CD14-positive monocyte (primary cell): ENCODE measurements at regions not wholly inside any gene's neighbourhood (a gene's known extent, or its start where the extent isn't known, plus 50 kb on each side); places are given as distances from the start of the nearest gene placed in this dataset.

Experiments
- DNase-seq, 3 donors: peaks; one replicate each; pipeline ENCODE4 v3.0.0-alpha.2; 2011 to 2022
- H2AFZ ChIP-seq: 2 replicates; pipeline ENCODE4 v1.6.0; 2012; ENCODE audit warnings: mild to moderate bottlenecking, low read depth, low read length, inconsistent platforms; ENCODE audit not compliant: insufficient read depth, poor library complexity, severe bottlenecking
- H3K27ac ChIP-seq, 2 donors: 1 replicate in 1 of 2; 2 replicates in 1 of 2; pipeline ENCODE4 v1.5.1; 2012 to 2013; ENCODE audit warnings: low read length in 2 of 2, control low read depth in 1 of 2, inconsistent platforms in 1 of 2, low read depth in 1 of 2, mild to moderate bottlenecking in 1 of 2
- H3K27me3 ChIP-seq, 2 donors: one replicate each; pipeline versions ENCODE4 v1.6.0 to v1.6.1; 2011 to 2013; ENCODE audit warnings: low read length in 2 of 2; ENCODE audit not compliant: control insufficient read depth in 2 of 2, insufficient read depth in 2 of 2
- H3K36me3 ChIP-seq, 2 donors: replicated peaks in 1 of 2; 1 replicate in 1 of 2; 2 replicates in 1 of 2; pipeline versions ENCODE4 v1.5.1 to v1.6.1; 2012 to 2013; ENCODE audit warnings: low read length in 2 of 2, control low read depth in 1 of 2, inconsistent platforms in 1 of 2, mild to moderate bottlenecking in 1 of 2; ENCODE audit not compliant: insufficient read depth in 2 of 2, control insufficient read depth in 1 of 2
- H3K4me1 ChIP-seq, 2 donors: 1 replicate in 1 of 2; 2 replicates in 1 of 2; pipeline versions ENCODE4 v1.5.1 to v1.6.1; 2012 to 2013; ENCODE audit warnings: low read length in 2 of 2, control low read depth in 1 of 2, inconsistent platforms in 1 of 2, mild to moderate bottlenecking in 1 of 2, moderate library complexity in 1 of 2; ENCODE audit not compliant: insufficient read depth in 2 of 2, control insufficient read depth in 1 of 2
- H3K4me2 ChIP-seq: replicated peaks from 2 replicates; pipeline ENCODE3; 2012; ENCODE audit warnings: low read length, moderate library complexity, mild to moderate bottlenecking; ENCODE audit not compliant: poor library complexity, severe bottlenecking; ENCODE audit errors: extremely low read depth
- H3K4me3 ChIP-seq, 3 experiments: fragments of 200-600 bp in 1 of 3; sonication (generic) in 1 of 3; replicated peaks in 1 of 3; 1 replicate in 2 of 3; 2 replicates in 1 of 3; pipeline ENCODE4 v1.5.1; 2011 to 2013; ENCODE audit warnings: low read length in 3 of 3, mild to moderate bottlenecking in 3 of 3, control low read depth in 2 of 3, low read depth in 2 of 3, inconsistent platforms in 1 of 3, moderate library complexity in 1 of 3
- H3K79me2 ChIP-seq: 2 replicates; pipeline ENCODE4 v1.6.0; 2012; ENCODE audit warnings: mild to moderate bottlenecking, control low read depth, inconsistent platforms, low read length, moderate library complexity; ENCODE audit not compliant: insufficient read depth
- H3K9ac ChIP-seq: 2 replicates; pipeline ENCODE4 v1.6.0; 2017; ENCODE audit warnings: low read length, mild to moderate bottlenecking; ENCODE audit not compliant: insufficient read depth, poor library complexity, severe bottlenecking
- H3K9me3 ChIP-seq, 2 donors: replicated peaks in 1 of 2; 1 replicate in 1 of 2; 2 replicates in 1 of 2; pipeline versions ENCODE4 v1.5.1 to v1.6.1; 2012 to 2013; ENCODE audit warnings: low read length in 2 of 2, control low read depth in 1 of 2; ENCODE audit not compliant: control insufficient read depth in 1 of 2, insufficient read depth in 1 of 2
- H4K20me1 ChIP-seq: 2 replicates; pipeline ENCODE4 v1.6.0; 2012; ENCODE audit warnings: mild to moderate bottlenecking, low read length, control low read depth, moderate library complexity; ENCODE audit not compliant: insufficient read depth
- H3K27ac Mint-ChIP-seq, 7 donors: one replicate each; pipeline ENCODE4 v1.8.0; 2020; ENCODE audit warnings: mild to moderate bottlenecking in 7 of 7, mixed read lengths in 7 of 7, moderate library complexity in 6 of 7, inconsistent platforms in 2 of 7
- H3K27me3 Mint-ChIP-seq, 3 donors: one replicate each; pipeline ENCODE4 v1.8.0; 2021 to 2022; ENCODE audit warnings: low read depth in 3 of 3, mild to moderate bottlenecking in 3 of 3, mixed read lengths in 3 of 3, moderate library complexity in 3 of 3, inconsistent platforms in 1 of 3
- H3K36me3 Mint-ChIP-seq, 2 donors: one replicate each; pipeline ENCODE4 v1.8.0; 2020; ENCODE audit warnings: mixed read lengths in 2 of 2, inconsistent platforms in 1 of 2, mild to moderate bottlenecking in 1 of 2
- H3K4me1 Mint-ChIP-seq: one replicate; pipeline ENCODE4 v1.8.0; 2020; ENCODE audit warnings: mild to moderate bottlenecking, mixed read lengths
- H3K4me3 Mint-ChIP-seq, 2 donors: one replicate each; pipeline ENCODE4 v1.8.0; 2020; ENCODE audit warnings: mild to moderate bottlenecking in 2 of 2, mixed read lengths in 2 of 2, moderate library complexity in 1 of 2
- H3K9me3 Mint-ChIP-seq, 7 donors: one replicate each; pipeline ENCODE4 v1.8.0; 2020 to 2022; ENCODE audit warnings: mixed read lengths in 7 of 7, mild to moderate bottlenecking in 6 of 7, moderate library complexity in 6 of 7, inconsistent platforms in 2 of 7
- CTCF ChIP-seq: fragments of 200-600 bp; IDR thresholded peaks from one replicate; pipeline ENCODE4 v1.8.0; 2022; ENCODE audit warnings: antibody characterized with exemption, mild to moderate bottlenecking
- WGBS: methylation state at CpG from one replicate; pipeline ENCODE4 v1.1.5; 2013; ENCODE audit warnings: missing lambda C conversion rate; ENCODE audit not compliant: insufficient coverage; 5-methylcytosine and 5-hydroxymethylcytosine counted together
- intact Hi-C, 2 donors: fragments of 100-400 bp; cut with micrococcal nuclease; formaldehyde crosslinking; loops; one replicate each; pipeline versions ENCODE4 v1.15.0 to v1.15.1; 2023

GRCh38 chr1:29599071-29599470, 362.7 kb downstream of the PTPRU start:
- Histone ChIP-seq H3K27me3 (no peaks in the 10 kb centered on the region), H3K36me3 (no peaks in the 10 kb centered on the region), H3K4me3 (no peak overlapping the region), H2AFZ (no peak overlapping the region), H3K9me3 (no peaks in the 10 kb centered on the region), H3K4me1 (no peaks in the 10 kb centered on the region), H3K27ac (no peak overlapping the region), H3K4me2 (no peak overlapping the region), H4K20me1 (no peaks in the 10 kb centered on the region), H3K9ac (no peak overlapping the region), H3K79me2 (no peaks in the 10 kb centered on the region)
- Mint-ChIP-seq H3K4me1 (no peaks in the 10 kb centered on the region), H3K9me3 (peaks cover 0 to 6% (median 0%) of the 10 kb centered on the region in 7 donors), H3K36me3 (no peaks in the 10 kb centered on the region), H3K27ac (peak overlapping the region in 1 of 7 donors; percentile 37), H3K4me3 (no peak overlapping the region), H3K27me3 (peaks cover 6 to 7% (median 7%) of the 10 kb centered on the region in 3 donors)
- DNase-seq = no peak
- intact Hi-C loops = no loop called here
- TF ChIP-seq CTCF = no peak
- 92% methylated on average over 4 of the region's 5 CpGs for WGBS

- Mint-ChIP-seq H3K27ac (no peak overlapping the region), H3K27me3 (peaks cover 6 to 8% (median 7%) of the 10 kb centered on the region in 3 donors)
Observed at GRCh38 chr1:29597861-29598260, 361.5 kb downstream of the PTPRU start.

More at GRCh38 chr1:29597861-29598260, 361.5 kb downstream of the PTPRU start:
- no peaks in the 10 kb centered on the region for H3K36me3 Mint-ChIP-seq
- TF ChIP-seq CTCF = no peak
- no peak for DNase-seq
- 100% methylated on average over 2 of the region's 5 CpGs for WGBS
- no peak overlapping the region for H2AFZ ChIP-seq
- H3K4me1 ChIP-seq = no peaks in the 10 kb centered on the region
- no peak overlapping the region for H3K4me2 ChIP-seq
- no peaks in the 10 kb centered on the region for H3K9me3 ChIP-seq
- H4K20me1 ChIP-seq = no peaks in the 10 kb centered on the region
- intact Hi-C loops = no loop called here
- no peaks in the 10 kb centered on the region for H3K4me1 Mint-ChIP-seq
- H3K9ac ChIP-seq = no peak overlapping the region
- no peaks in the 10 kb centered on the region for H3K36me3 ChIP-seq
- H3K27ac ChIP-seq = no peak overlapping the region
- peaks cover 0 to 6% (median 0%) of the 10 kb centered on the region in 7 donors for H3K9me3 Mint-ChIP-seq
- H3K27me3 ChIP-seq = no peaks in the 10 kb centered on the region
- no peak overlapping the region for H3K4me3 ChIP-seq
- no peak overlapping the region for H3K4me3 Mint-ChIP-seq
- H3K79me2 ChIP-seq = no peaks in the 10 kb centered on the region
